HTR-8/SVneo (cell line): ENCODE measurements at regions not wholly inside any gene's neighbourhood (a gene's known extent, or its start where the extent isn't known, plus 50 kb on each side); places are given as distances from the start of the nearest gene placed in this dataset.
"Not testable (repeated sequence)": the region's sequence is repeated elsewhere in the genome, so short reads cannot be mapped to it uniquely, and the experiment has no call there.

Experiments
- DNase-seq: peaks from one replicate; pipeline ENCODE4 v3.0.0; 2011; ENCODE audit warnings: low spot score, mixed read lengths; ENCODE audit not compliant: insufficient read length
- FAIRE-seq: peaks from 2 replicates; lab custom pipeline; 2011; peaks lifted over from hg19 to GRCh38; lab: Jason Lieb, UNC

DNA sequence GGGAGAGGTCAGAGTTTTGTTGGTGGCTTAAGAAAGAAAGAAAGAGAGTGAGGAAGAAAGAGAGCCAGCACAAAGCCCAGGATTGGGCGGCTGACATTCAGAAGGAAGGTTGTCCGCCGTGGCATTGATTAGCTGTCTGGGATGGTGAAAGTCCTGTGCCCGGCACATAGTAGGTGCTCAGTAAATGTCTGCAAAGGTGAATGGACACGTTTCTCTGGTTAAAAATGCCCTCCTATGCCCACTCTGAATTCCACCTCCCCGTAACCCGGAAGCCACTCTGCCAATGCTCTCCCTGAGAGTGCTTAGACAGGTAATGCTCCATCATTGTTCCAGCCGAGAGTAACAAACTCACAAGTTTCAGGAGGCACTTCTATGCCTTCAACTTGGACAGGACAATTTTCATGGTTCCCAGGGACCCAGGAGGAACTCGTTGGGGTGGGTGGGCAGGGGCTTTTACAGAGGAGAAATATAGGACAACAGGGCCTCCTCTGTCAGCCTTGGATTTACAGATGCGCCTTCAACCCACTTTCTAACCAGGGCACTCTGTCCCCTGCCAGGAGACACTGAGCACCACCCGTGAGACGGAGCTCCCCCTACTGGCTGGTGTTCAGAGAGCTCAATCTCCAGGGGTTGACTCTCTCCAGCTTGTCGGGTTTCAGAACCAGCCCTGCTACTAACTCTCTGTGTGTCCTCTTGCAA lies 411.5 kb upstream of the ZMIZ1 start:
- FAIRE-seq = peak; percentile 72
- peak; percentile 74 for DNase-seq

DNA sequence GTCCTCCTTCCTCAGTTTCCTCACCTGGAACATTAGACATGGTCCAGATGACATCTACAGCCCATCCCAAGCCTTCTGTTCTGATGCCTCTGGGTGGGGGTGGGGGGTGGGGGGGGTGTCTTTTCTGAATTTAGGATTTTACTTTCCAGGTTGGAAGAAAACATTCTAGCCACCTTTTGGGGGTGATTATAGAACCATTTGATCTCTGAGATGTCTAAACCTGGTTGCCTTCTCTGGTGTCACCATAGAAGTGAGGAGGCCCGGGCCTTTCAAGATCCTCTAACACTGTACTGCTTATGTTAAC lies 411.0 kb upstream of the ZMIZ1 start:
- FAIRE-seq (no peak), DNase-seq (no peak)

DNA sequence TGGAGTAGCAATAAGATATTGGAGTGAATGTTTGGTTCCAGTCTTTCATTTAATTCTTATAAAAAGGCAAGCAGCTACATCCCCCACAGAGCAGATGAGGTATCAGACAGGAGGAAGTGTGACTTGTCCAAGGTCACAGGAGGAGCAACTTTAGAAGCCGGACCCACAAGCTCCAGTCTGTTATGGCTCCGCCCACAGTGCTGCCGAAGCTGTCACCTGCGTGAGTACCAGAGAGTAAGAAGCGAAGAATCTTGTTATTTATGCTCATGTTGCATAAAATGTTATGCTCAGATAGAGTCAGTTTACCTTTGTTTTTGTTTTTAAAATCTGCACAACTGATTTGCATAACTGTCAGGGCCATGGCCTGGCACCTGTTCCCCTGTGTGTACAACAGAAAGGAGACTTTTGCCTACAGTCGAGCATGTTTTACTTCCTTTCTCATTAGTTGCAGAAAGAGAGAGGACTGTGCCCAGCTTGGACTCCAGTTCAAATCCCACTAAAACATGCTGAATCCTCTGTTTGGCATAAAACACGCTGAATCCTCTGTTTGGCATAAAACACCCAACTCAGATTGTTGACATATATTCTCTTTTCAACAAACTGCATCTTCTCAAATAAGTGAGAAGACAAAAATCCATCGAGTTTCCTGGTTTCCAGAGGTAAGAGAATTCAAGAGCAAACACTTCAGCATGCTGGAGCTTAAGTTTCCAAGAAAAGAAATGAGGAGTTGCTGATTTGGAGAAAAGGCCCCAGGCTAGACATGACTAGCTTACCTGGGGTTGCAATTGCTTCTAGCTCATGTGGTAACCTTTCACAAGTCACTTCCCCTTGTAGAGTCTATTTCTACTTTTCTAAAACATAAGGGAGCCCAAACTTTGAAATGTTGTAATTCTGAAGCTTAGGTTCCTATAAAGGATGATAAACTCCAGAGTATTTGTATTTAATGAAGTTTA lies 409.8 kb upstream of the ZMIZ1 start:
- FAIRE-seq (no peak), DNase-seq (no peak)

DNA sequence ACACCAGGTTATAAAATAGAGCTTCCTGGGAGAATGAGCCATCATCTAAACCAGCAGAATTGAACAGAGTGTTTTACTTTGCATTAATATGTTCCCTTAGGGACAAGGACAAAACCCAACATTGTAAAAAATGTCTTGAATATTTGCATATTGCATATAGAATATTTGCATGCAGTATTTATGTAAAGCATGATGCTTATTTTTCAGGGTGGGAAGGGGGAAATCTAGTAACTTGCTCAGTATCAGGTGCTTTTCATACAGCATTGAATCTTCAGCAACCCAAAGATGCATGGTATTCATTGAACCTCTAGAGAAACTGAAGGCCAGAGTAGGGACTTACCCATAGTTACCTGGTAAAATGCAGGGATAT lies 409.2 kb upstream of the ZMIZ1 start:
- DNase-seq = no peak
- FAIRE-seq = no peak

DNA sequence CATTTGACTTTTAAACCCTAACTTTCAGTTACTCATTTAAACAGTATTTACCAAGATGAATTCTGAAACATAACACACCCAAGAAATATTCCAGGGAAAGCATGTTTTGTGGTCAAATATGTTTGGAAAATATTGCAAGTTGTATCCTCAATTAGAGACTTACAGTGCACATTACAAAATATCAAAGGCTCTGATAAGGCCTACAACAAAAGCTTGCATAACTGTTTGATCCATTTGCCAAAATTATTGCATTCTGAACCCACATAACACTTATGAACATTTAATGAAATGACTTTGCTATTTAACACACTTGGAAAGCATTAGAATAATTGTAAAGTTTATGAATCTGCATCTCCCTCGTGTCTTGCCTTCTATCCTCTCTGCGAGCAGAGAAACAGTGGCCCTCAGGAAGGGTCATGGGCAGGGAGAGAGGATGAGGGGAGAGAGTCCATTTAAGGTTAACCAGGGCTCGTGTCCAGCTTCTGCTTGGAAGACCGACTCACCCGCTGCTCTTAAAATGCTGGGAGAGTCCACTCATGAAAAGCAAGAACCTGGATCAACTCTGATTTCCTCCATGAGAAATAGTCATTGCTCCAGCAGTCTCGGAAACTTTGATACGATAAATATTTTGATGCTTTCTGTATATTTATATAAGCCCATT lies 408.2 kb upstream of the ZMIZ1 start:
- no peak for DNase-seq
- FAIRE-seq = no peak

DNA sequence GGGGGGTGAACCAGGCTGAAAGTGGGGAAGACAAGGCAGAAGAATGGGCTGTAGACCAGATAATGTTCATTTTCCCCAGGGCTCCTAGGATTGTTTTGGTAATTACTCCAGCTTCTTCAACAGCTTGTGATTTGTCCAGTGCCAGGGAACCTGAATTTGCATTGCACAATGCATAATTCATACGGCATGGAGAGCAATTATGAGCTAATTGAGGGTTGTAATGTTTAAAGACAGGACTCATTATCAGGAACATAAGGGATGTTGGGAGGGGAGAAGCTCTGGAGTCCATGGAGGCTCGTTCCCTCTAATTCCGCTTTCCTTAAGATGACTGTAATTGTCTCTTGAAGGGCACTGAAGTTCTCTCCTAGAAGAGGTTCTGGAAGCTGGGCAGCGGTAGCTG lies 405.0 kb upstream of the ZMIZ1 start:
- FAIRE-seq = no peak
- no peak for DNase-seq

DNA sequence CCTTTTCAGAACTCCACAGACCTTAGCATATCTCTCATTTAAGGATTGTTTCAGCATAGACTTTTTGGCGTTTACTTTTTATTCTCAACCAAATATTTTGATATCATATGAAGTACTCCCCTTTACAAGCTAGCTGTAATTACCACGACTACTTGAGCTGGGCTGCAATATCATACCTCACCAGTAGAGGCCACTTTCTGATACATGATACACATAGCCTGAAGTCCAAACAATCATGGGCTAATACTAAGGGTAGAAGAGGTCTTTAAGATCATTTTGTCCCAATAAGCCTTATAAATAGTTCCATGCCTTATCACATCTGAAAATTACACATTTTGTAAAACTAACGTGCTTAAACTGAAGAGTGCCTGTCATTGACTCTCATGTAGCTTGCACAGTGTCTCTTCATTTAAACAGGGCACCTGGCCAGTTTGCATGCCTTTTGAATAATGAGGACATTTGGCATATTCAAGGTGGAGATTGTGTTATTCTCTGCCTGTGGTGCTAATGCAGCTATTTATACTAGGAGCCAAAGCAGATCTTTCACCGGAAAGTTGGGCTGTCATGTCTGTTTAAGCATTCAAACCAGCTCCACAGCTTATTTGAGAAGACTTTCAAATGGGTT lies 403.7 kb upstream of the ZMIZ1 start:
- DNase-seq (no peak), FAIRE-seq (no peak)

DNA sequence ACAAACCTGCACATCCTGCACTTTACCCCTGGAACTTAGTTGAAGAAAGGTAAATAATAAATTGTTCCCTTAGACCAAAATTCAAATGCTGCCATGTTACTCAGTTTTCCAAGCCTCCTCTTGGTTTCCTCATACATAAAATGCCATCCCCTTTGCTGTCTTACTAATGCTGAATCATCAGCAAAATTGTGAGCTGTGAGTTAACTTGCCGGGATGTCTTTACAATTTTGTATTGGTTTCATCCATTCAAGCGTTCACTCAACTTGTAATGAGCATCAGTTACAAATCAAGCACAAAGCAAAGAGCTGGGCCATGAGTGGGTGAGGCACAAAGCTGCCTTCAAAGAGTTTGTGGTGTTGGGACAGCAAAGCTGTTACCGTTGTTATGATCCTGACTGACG lies 395.8 kb upstream of the ZMIZ1 start:
- FAIRE-seq = no peak
- no peak for DNase-seq

DNA sequence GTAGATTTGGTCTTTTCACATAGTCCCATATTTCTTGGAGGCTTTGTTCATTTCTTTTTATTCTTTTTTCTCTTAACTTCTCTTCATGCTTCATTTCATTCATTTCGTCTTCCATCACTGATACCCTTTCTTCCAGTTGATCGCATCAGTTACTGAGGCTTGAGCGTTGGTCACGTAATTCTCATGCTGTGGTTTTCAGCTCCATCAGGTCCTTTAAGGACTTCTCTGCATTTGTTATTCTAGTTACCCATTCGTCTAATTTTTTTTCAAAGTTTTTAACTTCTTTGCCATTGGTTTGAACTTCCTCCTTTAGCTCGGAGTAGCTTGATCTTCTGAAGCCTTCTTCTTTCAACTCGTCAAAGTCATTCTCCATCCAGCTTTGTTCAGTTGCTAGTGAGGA lies 387.6 kb upstream of the ZMIZ1 start:
- not testable (repeated sequence) for FAIRE-seq, DNase-seq

DNA sequence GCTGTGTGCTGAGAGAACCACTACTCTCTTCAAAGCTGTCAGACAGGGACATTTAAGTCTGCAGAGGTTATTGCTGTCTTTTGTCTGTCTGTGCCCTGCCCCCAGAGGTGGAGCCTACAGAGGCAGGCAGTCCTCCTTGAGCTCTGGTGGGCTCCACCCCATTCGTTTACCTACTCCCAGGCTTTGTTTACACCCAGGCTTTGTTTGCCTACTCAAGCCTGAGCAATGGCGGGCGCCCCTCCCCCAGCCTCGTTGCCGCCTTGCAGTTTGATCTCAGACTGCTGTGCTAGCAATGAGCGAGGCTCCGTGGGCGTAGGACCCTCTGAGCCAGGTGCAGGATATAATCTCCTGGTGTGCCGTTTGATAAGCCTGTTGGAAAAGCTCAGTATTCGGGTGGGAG lies 386.8 kb upstream of the ZMIZ1 start:
- FAIRE-seq, DNase-seq: not testable (repeated sequence)

DNA sequence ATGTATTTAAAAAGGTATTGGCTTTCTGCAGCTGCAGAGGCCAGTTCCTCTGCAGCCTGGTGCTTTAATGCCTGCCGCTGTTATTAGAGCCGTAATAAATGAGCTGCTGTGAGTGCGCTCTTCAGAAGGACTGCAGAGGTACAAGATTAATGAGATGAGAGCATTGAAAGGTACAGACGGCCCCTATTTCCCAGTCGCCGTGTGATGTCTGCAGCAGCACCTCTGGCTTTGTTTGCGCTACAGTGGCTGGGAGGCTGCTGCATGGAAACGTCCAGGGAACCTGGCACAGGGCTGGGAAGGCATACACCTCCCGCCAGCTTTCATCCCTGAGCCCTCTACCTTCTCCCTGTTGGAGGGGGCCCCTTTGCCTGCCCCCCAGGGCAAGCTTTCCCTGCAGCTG lies 383.8 kb upstream of the ZMIZ1 start:
- DNase-seq = no peak

DNA sequence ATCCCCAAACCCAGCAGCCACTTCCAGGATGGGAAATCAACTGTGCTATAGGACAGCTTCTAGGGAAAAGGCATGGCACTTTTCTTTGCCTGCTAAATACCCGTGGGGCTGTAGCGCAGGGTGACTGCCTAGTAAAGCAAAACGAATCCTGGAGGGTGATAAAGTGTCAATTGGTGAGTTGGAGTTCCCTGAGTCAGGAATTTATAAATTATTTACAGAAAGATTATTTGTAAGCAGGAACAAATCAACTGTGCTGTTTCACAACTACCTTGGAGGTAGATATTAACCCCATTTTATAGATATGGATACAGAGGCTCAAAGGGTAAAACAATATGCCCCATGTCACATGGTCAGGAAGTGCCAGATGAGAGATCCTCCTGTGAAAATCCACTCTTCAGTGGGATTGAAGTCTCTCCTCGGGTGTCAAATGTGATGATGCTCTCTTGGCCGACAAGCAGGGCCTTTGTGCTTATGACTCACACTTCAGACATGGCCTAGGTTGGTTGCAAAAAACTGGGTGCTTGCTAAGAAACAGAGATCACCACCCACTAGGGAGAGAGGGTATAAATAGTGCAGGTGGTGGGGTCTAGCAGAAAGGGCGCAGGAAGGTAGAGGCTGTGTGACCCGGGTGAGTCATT lies 383.2 kb upstream of the ZMIZ1 start:
- peak; percentile 13 for DNase-seq
- FAIRE-seq = no peak

More for the DNA sequence above, 383.8 kb upstream of the ZMIZ1 start:
- no peak for FAIRE-seq

DNA sequence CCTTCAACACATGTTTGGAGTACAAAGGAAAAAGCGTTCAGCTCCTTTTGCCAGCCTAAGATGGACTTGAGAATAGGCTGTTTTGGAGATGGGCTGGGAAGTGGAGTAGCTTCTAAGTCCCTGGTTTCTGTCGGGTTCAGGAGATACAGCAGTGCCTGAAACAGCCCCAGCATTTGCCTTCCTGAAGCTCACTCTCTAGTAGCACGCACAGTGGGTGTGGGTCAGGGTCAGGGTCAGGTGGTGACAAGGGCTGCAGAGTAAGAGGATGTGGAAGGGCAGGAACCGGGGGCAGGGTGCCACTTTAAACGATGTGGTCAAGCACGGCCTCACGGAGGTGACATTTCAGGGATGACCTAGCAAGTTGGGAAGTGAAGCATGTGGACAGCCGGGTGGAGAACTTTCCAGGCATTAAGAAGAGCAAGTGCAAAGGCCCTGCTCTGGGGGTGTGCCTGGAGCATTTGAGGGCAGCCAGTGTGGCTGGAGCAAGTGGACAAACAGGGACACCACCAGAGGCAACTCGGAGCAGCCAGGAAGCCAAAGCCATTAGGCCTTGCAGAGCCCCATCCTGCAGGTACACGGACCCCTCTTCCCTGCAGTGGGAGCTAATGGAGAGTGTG lies 382.2 kb upstream of the ZMIZ1 start:
- FAIRE-seq (no peak), DNase-seq (no peak)

DNA sequence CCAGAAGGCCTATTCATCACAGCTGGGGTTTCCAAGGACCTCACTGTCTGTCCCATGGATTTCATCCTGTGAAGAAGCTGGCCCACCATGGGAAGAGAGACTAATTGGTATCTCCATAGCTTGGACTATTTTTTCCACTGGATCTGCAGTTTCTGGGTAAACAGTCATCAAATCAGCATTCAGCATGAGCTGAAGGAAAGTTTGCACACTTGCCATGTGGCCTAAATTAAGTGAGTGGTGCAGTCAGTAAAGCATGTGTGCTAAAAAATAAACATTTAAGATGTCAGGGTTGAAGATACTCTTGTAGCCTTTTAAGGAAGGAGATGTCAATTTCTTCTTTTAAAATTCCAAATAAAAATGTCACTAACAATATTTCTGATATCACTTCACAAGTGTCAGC lies 381.1 kb upstream of the ZMIZ1 start:
- FAIRE-seq (no peak), DNase-seq (no peak)

DNA sequence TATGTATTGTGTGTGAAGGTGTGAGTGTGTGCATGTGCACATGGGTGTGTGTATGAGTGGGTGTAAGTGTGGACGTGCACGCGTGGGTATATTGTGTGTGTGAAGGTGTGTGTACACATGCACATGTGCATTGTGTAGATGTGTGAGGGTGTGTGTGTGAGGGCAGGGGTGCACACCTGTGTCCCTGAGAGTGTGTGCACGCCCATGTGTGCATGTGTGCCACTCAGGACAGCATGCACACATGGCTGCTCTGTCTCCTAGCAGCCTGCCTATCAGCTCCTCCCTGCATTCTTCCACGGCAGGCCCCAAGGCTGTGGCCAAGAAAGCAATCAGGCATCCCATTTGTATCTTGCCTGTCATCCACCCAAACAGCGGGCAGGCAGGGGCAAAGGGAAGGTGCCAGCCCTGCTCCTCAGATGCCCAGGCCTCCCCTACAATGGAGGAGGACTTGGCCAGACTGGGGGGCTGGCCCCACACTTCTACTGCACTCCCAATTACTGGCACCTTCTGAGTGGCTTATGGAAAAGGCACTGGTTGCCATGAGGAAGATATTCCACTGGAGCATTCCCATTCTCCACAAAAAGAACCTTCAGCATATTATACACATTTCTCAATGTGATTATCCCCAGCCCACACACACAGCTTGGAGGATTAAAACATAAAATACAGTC lies 380.4 kb upstream of the ZMIZ1 start:
- peak; percentile 67 for FAIRE-seq

DNA sequence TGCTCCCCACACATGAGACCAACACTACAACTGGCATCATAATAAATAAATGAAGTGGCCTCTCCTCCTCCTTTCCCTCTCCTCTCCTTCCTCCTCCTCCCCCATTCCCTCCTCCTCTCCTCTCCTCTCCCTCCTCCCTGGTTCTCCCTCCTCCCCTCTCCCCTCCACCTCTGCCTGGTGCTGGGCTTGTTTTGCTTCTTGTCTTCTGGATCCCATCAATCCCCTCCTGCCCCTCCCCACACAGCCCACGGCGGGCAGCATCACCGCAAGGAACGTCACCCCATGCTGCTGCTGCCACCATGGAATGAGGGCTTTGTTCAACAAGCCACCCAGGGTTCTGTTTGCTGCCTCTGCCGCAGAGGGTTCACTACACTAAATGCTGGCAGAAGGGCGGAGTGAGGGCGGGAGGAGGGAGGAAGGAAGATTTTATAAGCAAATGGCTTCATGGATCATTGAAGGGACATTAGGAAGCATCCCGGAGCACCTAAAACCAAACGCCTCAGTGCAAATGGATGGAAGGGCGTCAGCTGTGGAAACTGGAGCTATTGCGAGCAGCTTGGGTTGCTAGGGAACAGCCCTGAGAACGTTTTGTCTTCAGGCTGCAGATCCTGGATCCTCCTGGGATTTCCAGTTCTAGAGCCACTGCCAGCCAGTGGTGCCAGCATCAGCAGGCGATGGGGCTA lies 379.7 kb upstream of the ZMIZ1 start:
- FAIRE-seq = no peak
- DNase-seq = no peak

More for the DNA sequence above, 380.4 kb upstream of the ZMIZ1 start:
- no peak for DNase-seq

DNA sequence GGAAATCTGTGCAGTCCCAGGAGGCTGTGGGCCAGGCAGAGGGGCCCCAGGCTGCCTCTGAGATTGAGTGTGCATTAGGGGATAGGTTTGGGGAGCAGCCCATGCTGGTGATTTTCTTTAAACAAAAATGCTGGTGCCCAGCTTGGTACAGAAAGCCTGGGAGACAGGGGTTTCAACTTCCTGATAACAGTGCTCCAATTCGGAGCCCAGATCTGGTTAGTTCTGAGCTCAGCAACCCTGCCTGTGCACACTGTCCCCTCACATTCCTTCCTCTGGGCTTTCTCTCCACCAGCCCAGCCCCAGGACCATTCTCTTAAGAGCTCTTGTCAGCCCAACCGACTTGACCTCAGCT lies 379.2 kb upstream of the ZMIZ1 start:
- DNase-seq (no peak), FAIRE-seq (no peak)

DNA sequence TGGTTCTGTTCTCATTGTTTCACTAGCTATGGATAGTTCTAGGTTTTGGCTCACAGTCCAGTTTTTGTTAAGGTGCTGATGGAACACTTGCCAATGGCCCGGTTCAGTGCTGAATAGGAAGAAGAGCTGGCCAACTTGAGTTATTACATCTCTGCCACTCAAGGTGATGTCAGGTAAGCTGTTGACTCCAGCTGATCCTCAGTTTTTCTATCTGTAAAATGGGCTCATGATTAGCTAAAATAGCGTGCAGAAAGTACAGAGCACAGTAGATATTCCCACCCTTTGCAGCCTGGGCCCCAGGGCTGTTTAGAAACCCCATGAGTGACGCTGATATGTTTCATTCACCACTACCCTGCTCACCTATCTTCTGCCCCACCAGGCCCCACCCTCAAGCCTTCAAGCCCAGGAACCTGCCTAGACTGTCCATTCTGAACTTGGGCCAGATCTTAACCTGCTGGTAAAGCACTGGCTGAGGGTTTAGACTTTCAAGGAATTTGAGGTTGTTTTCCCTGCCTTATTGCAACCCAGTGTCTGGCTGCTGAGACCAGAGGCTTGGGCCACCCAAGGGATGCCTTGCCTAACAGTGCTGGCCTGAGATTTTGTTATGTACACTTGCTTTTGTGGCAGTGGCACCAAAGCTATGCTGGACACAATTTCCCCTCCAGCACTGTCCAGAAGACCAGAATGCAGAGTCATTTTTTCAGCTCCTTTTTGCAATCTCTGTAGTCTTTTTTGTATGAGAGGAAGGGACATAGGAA lies 378.2 kb upstream of the ZMIZ1 start:
- FAIRE-seq (no peak), DNase-seq (no peak)
